SK-N-SH (cell line): ENCODE measurements at regions not wholly inside any gene's neighbourhood (a gene's known extent, or its start where the extent isn't known, plus 50 kb on each side); places are given as distances from the start of the nearest gene placed in this dataset.

ENCODE experiments used
- MAX ChIP-seq: IDR thresholded peaks from 2 replicates; pipeline ENCODE4 v1.4.0; 2012; ENCODE audit warnings: low read depth
- POLR2AphosphoS5 ChIP-seq: IDR thresholded peaks from 2 replicates; pipeline ENCODE4 v1.6.1; 2012; ENCODE audit warnings: low read depth, low read length
- RAD21 ChIP-seq: IDR thresholded peaks from 2 replicates; pipeline ENCODE4 v1.6.1; 2012; ENCODE audit warnings: mild to moderate bottlenecking, low read length
- SIN3A ChIP-seq: IDR thresholded peaks from 2 replicates; pipeline ENCODE4 v1.6.1; 2012; ENCODE audit warnings: low read depth, mild to moderate bottlenecking, low read length, moderate library complexity, borderline replicate concordance
- SMC3 ChIP-seq: IDR thresholded peaks from 2 replicates; pipeline ENCODE4 v1.6.1; 2012; ENCODE audit warnings: low read depth, low read length, improper control_type of control experiment
- TEAD4 ChIP-seq: IDR thresholded peaks from 2 replicates; pipeline ENCODE4 v1.4.0; 2012; ENCODE audit warnings: mild to moderate bottlenecking, borderline replicate concordance; ENCODE audit not compliant: insufficient read depth
- TF ChIP-seq, protein P1 (sequence below): fragments of 200-600 bp; sonication (generic); IDR thresholded peaks from 2 replicates; pipeline ENCODE4 v1.6.1; 2017; ENCODE audit warnings: antibody characterized with exemption, mild to moderate bottlenecking, moderate library complexity
- TF ChIP-seq, protein P2 (sequence below): IDR thresholded peaks from 2 replicates; pipeline ENCODE4; 2012

DNA sequence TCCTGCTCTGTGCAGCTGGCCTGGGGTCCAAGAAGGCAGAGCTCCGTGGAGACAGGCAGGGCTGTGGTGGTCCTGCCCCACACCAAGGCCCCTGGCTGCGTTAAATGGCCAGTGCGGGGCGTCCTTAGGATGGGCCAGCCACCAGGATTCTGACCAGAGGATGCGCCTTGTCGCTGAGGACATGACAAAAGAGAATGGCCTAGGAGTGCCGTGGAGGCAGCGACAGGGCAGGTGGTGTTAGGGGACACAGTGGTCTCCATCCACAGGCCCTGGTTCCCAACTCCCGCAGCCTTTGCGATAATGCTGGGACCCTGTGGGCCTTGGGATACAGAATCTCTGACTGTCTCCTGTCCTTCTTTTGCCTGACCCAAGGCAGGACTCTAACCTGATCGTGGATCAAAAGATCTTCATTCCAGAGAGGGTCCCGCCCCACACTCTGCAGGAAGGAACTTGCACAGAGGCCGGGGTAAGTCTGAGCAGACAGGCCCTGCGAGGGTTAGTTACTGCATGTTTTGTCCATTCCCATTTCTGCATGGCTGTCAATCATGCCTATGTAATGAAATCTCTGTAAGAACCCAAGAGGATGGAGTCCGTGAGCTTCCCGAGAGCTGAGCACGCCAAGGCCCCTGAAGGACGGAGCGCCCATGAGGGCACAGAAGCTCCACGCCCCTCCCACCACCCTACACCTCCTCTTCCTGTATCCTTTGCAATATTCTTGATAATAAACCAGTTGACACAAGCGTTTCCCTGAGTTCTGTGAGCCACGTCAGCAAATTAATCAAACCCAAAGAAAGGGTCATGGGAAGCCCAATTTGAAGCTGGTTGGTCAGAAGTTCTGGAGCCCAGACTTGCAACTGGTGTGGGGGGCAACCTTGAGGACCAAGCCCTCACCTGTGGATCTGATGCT, 251.5 kb upstream of the SALL3 start:
- TF ChIP-seq, protein P1, sequence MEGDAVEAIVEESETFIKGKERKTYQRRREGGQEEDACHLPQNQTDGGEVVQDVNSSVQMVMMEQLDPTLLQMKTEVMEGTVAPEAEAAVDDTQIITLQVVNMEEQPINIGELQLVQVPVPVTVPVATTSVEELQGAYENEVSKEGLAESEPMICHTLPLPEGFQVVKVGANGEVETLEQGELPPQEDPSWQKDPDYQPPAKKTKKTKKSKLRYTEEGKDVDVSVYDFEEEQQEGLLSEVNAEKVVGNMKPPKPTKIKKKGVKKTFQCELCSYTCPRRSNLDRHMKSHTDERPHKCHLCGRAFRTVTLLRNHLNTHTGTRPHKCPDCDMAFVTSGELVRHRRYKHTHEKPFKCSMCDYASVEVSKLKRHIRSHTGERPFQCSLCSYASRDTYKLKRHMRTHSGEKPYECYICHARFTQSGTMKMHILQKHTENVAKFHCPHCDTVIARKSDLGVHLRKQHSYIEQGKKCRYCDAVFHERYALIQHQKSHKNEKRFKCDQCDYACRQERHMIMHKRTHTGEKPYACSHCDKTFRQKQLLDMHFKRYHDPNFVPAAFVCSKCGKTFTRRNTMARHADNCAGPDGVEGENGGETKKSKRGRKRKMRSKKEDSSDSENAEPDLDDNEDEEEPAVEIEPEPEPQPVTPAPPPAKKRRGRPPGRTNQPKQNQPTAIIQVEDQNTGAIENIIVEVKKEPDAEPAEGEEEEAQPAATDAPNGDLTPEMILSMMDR, result no peak
- TF ChIP-seq TEAD4 (no peak), RAD21 (no peak), SIN3A (no peak), POLR2AphosphoS5 (no peak), SMC3 (no peak), MAX (no peak)
- TF ChIP-seq, protein P2, sequence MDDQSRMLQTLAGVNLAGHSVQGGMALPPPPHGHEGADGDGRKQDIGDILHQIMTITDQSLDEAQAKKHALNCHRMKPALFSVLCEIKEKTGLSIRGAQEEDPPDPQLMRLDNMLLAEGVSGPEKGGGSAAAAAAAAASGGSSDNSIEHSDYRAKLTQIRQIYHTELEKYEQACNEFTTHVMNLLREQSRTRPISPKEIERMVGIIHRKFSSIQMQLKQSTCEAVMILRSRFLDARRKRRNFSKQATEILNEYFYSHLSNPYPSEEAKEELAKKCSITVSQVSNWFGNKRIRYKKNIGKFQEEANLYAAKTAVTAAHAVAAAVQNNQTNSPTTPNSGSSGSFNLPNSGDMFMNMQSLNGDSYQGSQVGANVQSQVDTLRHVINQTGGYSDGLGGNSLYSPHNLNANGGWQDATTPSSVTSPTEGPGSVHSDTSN, result no peak
